GM12878 (cell line): ENCODE measurements at regions not wholly inside any gene's neighbourhood (a gene's known extent, or its start where the extent isn't known, plus 50 kb on each side); places are given as distances from the start of the nearest gene placed in this dataset.

Experiments used
- ATF7 ChIP-seq: fragments of 450-650 bp; IDR thresholded peaks from 2 replicates; pipeline ENCODE4 v1.6.1; 2016; ENCODE audit warnings: low read depth, mild to moderate bottlenecking
- PAX8 ChIP-seq: fragments of 450-650 bp; IDR thresholded peaks from 2 replicates; pipeline ENCODE4 v1.6.1; 2017; ENCODE audit warnings: mild to moderate bottlenecking, moderate library complexity
- TF ChIP-seq, protein P1 (sequence below): fragments of 150-350 bp; IDR thresholded peaks from 2 replicates; pipeline ENCODE4 v1.6.1; 2016; ENCODE audit warnings: low read depth, low read length
- TF ChIP-seq, protein P2 (sequence below): fragments of 450-650 bp; formaldehyde crosslinking; IDR thresholded peaks from 2 replicates; pipeline ENCODE4 v1.4.0; 2022; ENCODE audit warnings: mild to moderate bottlenecking, moderate library complexity

DNA sequence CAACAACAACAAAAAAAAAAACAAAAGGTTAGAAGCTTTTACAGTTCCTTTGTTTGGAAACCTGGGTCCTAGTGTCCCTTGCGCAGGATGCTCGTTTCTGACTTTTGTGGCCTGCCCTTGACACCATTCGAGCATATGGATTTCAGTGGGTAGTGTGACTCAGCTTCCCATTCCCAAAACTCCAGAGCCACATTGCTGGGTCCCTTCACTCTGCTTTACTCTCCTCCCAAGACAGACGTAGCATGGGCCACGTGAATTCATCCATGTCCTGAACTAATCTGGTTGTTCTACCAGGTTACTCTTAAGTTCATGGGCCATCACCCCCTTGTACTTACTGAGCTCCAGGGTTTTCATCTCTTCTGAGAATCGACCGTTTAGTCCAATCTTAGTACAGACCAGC, 68.0 kb upstream of the MAX start (continued):
- TF ChIP-seq, protein P1, sequence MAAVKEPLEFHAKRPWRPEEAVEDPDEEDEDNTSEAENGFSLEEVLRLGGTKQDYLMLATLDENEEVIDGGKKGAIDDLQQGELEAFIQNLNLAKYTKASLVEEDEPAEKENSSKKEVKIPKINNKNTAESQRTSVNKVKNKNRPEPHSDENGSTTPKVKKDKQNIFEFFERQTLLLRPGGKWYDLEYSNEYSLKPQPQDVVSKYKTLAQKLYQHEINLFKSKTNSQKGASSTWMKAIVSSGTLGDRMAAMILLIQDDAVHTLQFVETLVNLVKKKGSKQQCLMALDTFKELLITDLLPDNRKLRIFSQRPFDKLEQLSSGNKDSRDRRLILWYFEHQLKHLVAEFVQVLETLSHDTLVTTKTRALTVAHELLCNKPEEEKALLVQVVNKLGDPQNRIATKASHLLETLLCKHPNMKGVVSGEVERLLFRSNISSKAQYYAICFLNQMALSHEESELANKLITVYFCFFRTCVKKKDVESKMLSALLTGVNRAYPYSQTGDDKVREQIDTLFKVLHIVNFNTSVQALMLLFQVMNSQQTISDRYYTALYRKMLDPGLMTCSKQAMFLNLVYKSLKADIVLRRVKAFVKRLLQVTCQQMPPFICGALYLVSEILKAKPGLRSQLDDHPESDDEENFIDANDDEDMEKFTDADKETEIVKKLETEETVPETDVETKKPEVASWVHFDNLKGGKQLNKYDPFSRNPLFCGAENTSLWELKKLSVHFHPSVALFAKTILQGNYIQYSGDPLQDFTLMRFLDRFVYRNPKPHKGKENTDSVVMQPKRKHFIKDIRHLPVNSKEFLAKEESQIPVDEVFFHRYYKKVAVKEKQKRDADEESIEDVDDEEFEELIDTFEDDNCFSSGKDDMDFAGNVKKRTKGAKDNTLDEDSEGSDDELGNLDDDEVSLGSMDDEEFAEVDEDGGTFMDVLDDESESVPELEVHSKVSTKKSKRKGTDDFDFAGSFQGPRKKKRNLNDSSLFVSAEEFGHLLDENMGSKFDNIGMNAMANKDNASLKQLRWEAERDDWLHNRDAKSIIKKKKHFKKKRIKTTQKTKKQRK, result no peak
- no peak for TF ChIP-seq PAX8
- no peak for TF ChIP-seq ATF7
- TF ChIP-seq, protein P2, sequence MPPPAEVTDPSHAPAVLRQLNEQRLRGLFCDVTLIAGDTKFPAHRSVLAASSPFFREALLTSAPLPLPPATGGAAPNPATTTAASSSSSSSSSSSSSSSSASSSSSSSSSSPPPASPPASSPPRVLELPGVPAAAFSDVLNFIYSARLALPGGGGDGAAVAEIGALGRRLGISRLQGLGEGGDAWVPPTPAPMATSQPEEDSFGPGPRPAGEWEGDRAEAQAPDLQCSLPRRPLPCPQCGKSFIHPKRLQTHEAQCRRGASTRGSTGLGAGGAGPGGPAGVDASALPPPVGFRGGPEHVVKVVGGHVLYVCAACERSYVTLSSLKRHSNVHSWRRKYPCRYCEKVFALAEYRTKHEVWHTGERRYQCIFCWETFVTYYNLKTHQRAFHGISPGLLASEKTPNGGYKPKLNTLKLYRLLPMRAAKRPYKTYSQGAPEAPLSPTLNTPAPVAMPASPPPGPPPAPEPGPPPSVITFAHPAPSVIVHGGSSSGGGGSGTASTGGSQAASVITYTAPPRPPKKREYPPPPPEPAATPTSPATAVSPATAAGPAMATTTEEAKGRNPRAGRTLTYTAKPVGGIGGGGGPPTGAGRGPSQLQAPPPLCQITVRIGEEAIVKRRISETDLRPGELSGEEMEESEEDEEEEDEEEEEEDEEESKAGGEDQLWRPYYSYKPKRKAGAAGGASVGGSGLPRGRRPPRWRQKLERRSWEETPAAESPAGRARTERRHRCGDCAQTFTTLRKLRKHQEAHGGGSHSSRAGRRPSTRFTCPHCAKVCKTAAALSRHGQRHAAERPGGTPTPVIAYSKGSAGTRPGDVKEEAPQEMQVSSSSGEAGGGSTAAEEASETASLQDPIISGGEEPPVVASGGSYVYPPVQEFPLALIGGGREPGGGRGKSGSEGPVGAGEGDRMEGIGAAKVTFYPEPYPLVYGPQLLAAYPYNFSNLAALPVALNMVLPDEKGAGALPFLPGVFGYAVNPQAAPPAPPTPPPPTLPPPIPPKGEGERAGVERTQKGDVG (CRISPR knock-in tag), result no peak
